Nephron progenitor cell (in vitro differentiated cells): ENCODE measurements at regions not wholly inside any gene's neighbourhood (a gene's known extent, or its start where the extent isn't known, plus 50 kb on each side); places are given as distances from the start of the nearest gene placed in this dataset.

Source experiments
- DNase-seq: peaks from one replicate; pipeline ENCODE4 v3.0.0; 2021
- H3K27ac Mint-ChIP-seq: 2 replicates; pipeline ENCODE4 v1.8.0; 2021; ENCODE audit warnings: mild to moderate bottlenecking, moderate library complexity, mixed read lengths
- H3K27me3 Mint-ChIP-seq: 2 replicates; pipeline ENCODE4 v1.8.0; 2021; ENCODE audit warnings: mild to moderate bottlenecking, low read depth, mixed read lengths; ENCODE audit not compliant: poor library complexity
- H3K36me3 Mint-ChIP-seq: 2 replicates; pipeline ENCODE4 v1.8.0; 2021; ENCODE audit warnings: low read depth, mixed read lengths
- H3K4me1 Mint-ChIP-seq: 2 replicates; pipeline ENCODE4 v1.8.0; 2021; ENCODE audit warnings: mixed read lengths
- H3K4me3 Mint-ChIP-seq: 2 replicates; pipeline ENCODE4 v1.8.0; 2021; ENCODE audit warnings: mild to moderate bottlenecking, moderate library complexity, mixed read lengths
- H3K9me3 Mint-ChIP-seq: 2 replicates; pipeline ENCODE4 v1.8.0; 2021; ENCODE audit warnings: mild to moderate bottlenecking, moderate library complexity, mixed read lengths
- TF ChIP-seq, protein P1 (sequence below): fragments of 200-600 bp; sonication (generic); IDR thresholded peaks from 2 replicates; pipeline ENCODE4 v1.5.0; 2021; ENCODE audit warnings: antibody characterized with exemption

- Mint-ChIP-seq H3K27me3 (peaks cover 10% of the 10 kb centered on the region), H3K27ac (no peak overlapping the region), H3K4me1 (no peaks in the 10 kb centered on the region), H3K9me3 (no peaks in the 10 kb centered on the region), H3K36me3 (no peaks in the 10 kb centered on the region), H3K4me3 (no peak overlapping the region)
- TF ChIP-seq, protein P1, sequence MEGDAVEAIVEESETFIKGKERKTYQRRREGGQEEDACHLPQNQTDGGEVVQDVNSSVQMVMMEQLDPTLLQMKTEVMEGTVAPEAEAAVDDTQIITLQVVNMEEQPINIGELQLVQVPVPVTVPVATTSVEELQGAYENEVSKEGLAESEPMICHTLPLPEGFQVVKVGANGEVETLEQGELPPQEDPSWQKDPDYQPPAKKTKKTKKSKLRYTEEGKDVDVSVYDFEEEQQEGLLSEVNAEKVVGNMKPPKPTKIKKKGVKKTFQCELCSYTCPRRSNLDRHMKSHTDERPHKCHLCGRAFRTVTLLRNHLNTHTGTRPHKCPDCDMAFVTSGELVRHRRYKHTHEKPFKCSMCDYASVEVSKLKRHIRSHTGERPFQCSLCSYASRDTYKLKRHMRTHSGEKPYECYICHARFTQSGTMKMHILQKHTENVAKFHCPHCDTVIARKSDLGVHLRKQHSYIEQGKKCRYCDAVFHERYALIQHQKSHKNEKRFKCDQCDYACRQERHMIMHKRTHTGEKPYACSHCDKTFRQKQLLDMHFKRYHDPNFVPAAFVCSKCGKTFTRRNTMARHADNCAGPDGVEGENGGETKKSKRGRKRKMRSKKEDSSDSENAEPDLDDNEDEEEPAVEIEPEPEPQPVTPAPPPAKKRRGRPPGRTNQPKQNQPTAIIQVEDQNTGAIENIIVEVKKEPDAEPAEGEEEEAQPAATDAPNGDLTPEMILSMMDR = no peak
- no peak for DNase-seq
Measured at GRCh38 chr18:51417643-51418483, 220.4 kb upstream of the MEX3C start.

DNA sequence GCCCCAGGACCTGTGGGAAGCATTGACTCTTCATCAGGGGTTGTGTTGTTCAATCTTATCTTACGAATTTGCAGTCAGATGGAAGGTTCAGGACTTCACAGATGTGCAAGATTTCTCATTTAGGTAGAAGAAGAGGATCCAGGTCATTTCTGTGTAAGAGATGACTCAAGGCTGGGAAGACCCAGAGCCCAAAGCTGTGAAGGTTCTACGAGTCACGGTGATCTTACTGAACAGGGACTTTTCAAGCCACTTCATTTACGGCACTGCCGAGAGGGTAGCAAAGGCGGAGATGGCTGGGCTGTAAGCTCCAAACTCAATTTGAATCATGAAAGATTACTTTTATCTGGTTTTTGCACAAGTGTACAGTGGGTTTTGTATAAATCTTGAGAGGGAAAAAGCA, 228.0 kb upstream of the MEX3C start:
- TF ChIP-seq, protein P1 = no peak
- H3K4me1 Mint-ChIP-seq = peaks cover 4% of the 10 kb centered on the region
- no peak for DNase-seq
- H3K4me3 Mint-ChIP-seq = no peak overlapping the region
- peaks cover 5% of the 10 kb centered on the region for H3K27me3 Mint-ChIP-seq
- H3K36me3 Mint-ChIP-seq = no peaks in the 10 kb centered on the region
- H3K9me3 Mint-ChIP-seq = no peaks in the 10 kb centered on the region
- H3K27ac Mint-ChIP-seq = no peak overlapping the region

GRCh38 chr18:51425889-51426288, 228.4 kb upstream of the MEX3C start:
- H3K27me3 Mint-ChIP-seq = peaks cover 5% of the 10 kb centered on the region
- no peaks in the 10 kb centered on the region for H3K9me3 Mint-ChIP-seq
- no peak for DNase-seq
- TF ChIP-seq, protein P1 = no peak
- peaks cover 4% of the 10 kb centered on the region for H3K4me1 Mint-ChIP-seq
- H3K4me3 Mint-ChIP-seq = no peak overlapping the region
- H3K36me3 Mint-ChIP-seq = no peaks in the 10 kb centered on the region
- no peak overlapping the region for H3K27ac Mint-ChIP-seq

DNA sequence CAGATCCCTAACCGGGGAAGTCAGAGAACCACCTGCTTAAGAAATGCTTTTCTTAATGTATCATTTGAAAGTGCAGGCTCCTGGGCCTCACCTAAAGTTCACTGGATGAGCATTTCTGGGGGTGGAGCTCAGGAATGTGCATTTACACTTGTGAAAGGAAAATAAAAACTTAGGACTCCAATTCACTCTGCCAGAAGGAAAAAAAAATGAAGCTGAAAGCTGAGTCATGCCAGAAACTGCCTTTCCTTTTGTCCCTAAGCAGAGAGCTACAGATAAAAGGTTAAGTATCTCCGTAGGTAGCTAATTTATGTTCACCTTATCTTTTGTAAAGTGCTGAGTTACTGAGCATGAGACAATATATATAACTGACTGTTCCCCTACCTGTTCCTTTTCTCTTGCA, 229.5 kb upstream of the MEX3C start:
- Mint-ChIP-seq H3K27me3 (peaks cover 5% of the 10 kb centered on the region), H3K4me3 (no peak overlapping the region), H3K9me3 (no peaks in the 10 kb centered on the region), H3K36me3 (no peaks in the 10 kb centered on the region), H3K27ac (no peak overlapping the region), H3K4me1 (peaks cover 4% of the 10 kb centered on the region)
- TF ChIP-seq, protein P1 = no peak
- DNase-seq = no peak

- H3K27ac Mint-ChIP-seq = no peak overlapping the region
- no peaks in the 10 kb centered on the region for H3K9me3 Mint-ChIP-seq
- H3K36me3 Mint-ChIP-seq = no peaks in the 10 kb centered on the region
- peaks cover 2% of the 10 kb centered on the region for H3K27me3 Mint-ChIP-seq
- no peak for DNase-seq
- peaks cover 4% of the 10 kb centered on the region for H3K4me1 Mint-ChIP-seq
- TF ChIP-seq, protein P1 = no peak
- H3K4me3 Mint-ChIP-seq = no peak overlapping the region
Measured at GRCh38 chr18:51429644-51430043, 232.2 kb upstream of the MEX3C start.

GRCh38 chr18:51430538-51430937, 233.1 kb upstream of the MEX3C start:
- DNase-seq = no peak
- Mint-ChIP-seq H3K27ac (no peak overlapping the region), H3K9me3 (no peaks in the 10 kb centered on the region), H3K4me1 (peaks cover 4% of the 10 kb centered on the region), H3K36me3 (no peaks in the 10 kb centered on the region), H3K4me3 (no peak overlapping the region), H3K27me3 (peaks cover 2% of the 10 kb centered on the region)
- TF ChIP-seq, protein P1 = no peak
